HCT116 (cell line): ENCODE measurements at regions not wholly inside any gene's neighbourhood (a gene's known extent, or its start where the extent isn't known, plus 50 kb on each side); places are given as distances from the start of the nearest gene placed in this dataset.

Source experiments
- CTCF ChIP-seq, 3 experiments: fragments of 200-600 bp in 1 of 3; sonication (generic) in 1 of 3; IDR thresholded peaks in 2 of 3; conservative IDR thresholded peaks in 1 of 3; 2 replicates each; pipeline ENCODE4 v1.5.1; 2012 to 2017; ENCODE audit warnings: low read depth in 2 of 3, low read length in 2 of 3, antibody characterized with exemption in 1 of 3, borderline replicate concordance in 1 of 3, control low read depth in 1 of 3, mild to moderate bottlenecking in 1 of 3, mixed read lengths in 1 of 3, mixed run types in 1 of 3, moderate library complexity in 1 of 3; ENCODE audit not compliant: insufficient read depth in 1 of 3
- EGR1 ChIP-seq: IDR thresholded peaks from 2 replicates; pipeline ENCODE4 v1.6.1; 2012; ENCODE audit warnings: low read depth
- ELF1 ChIP-seq: IDR thresholded peaks from 2 replicates; pipeline ENCODE4 v1.6.1; 2012; ENCODE audit warnings: low read depth, borderline replicate concordance
- EZH2 ChIP-seq: fragments of 200-600 bp; sonication (generic); IDR thresholded peaks from 2 replicates; pipeline ENCODE4 v1.6.1; 2017; ENCODE audit warnings: antibody characterized with exemption, mixed run types
- EZH2phosphoT487 ChIP-seq: fragments of 200-600 bp; IDR thresholded peaks from 2 replicates; pipeline ENCODE4 v1.6.1; 2018; ENCODE audit warnings: antibody characterized with exemption, borderline replicate concordance
- POLR2A ChIP-seq: IDR thresholded peaks from 2 replicates; pipeline ENCODE4 v1.7.0; 2011; ENCODE audit warnings: borderline replicate concordance; ENCODE audit not compliant: insufficient read depth, insufficient read length; ENCODE audit errors: extremely low read depth
- POLR2AphosphoS5 ChIP-seq: IDR thresholded peaks from 2 replicates; pipeline ENCODE4 v1.6.1; 2011; ENCODE audit warnings: mild to moderate bottlenecking, low read depth, low read length, moderate library complexity
- SIN3A ChIP-seq: IDR thresholded peaks from 2 replicates; pipeline ENCODE4 v1.6.1; 2012; ENCODE audit warnings: low read depth
- SP1 ChIP-seq: IDR thresholded peaks from 2 replicates; pipeline ENCODE4 v1.6.1; 2012; ENCODE audit warnings: low read depth
- YY1 ChIP-seq: IDR thresholded peaks from 2 replicates; pipeline ENCODE4 v1.6.1; 2011; ENCODE audit warnings: low read length, low read depth, moderate library complexity, mild to moderate bottlenecking; ENCODE audit not compliant: insufficient replicate concordance; ENCODE audit errors: extremely low read depth
- ZNF274 ChIP-seq: fragments of 200-500 bp; sonication (Bioruptor generic); IDR thresholded peaks from 2 replicates; pipeline ENCODE4 v1.6.1; 2014; ENCODE audit warnings: mild to moderate bottlenecking, low read depth, low read length, inconsistent platforms
- TF ChIP-seq, protein P1 (sequence below): IDR thresholded peaks from 2 replicates; pipeline ENCODE4 v1.6.1; 2011; ENCODE audit warnings: mild to moderate bottlenecking, low read length, moderate library complexity; ENCODE audit not compliant: insufficient replicate concordance; ENCODE audit errors: extremely low read depth
- TF ChIP-seq, protein P2 (sequence below): IDR thresholded peaks from 2 replicates; pipeline ENCODE4 v1.6.1; 2012
- TF ChIP-seq, protein P3 (sequence below): IDR thresholded peaks from 2 replicates; pipeline ENCODE4 v1.6.1; 2012

- TF ChIP-seq CTCF (IDR thresholded peaks at IDR 0.05 in 2 of 3, conservative IDR thresholded peaks at IDR 0.05 in 1 of 3; ENCODE audit: borderline replicate concordance in 1 of 3, insufficient read depth in 1 of 3, low read depth in 2 of 3, low read length in 2 of 3) (no peak), POLR2AphosphoS5 (no peak), POLR2A (no peak), ZNF274 (no peak), YY1 (no peak), SP1 (no peak), SIN3A (no peak), ELF1 (no peak), EZH2 (no peak), EZH2phosphoT487 (no peak), EGR1 (no peak)
- TF ChIP-seq, protein P1, sequence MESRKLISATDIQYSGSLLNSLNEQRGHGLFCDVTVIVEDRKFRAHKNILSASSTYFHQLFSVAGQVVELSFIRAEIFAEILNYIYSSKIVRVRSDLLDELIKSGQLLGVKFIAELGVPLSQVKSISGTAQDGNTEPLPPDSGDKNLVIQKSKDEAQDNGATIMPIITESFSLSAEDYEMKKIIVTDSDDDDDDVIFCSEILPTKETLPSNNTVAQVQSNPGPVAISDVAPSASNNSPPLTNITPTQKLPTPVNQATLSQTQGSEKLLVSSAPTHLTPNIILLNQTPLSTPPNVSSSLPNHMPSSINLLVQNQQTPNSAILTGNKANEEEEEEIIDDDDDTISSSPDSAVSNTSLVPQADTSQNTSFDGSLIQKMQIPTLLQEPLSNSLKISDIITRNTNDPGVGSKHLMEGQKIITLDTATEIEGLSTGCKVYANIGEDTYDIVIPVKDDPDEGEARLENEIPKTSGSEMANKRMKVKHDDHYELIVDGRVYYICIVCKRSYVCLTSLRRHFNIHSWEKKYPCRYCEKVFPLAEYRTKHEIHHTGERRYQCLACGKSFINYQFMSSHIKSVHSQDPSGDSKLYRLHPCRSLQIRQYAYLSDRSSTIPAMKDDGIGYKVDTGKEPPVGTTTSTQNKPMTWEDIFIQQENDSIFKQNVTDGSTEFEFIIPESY: no peak
- TF ChIP-seq, protein P2, sequence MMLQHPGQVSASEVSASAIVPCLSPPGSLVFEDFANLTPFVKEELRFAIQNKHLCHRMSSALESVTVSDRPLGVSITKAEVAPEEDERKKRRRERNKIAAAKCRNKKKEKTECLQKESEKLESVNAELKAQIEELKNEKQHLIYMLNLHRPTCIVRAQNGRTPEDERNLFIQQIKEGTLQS: no peak
- TF ChIP-seq, protein P3, sequence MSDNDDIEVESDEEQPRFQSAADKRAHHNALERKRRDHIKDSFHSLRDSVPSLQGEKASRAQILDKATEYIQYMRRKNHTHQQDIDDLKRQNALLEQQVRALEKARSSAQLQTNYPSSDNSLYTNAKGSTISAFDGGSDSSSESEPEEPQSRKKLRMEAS: no peak
Measured at GRCh38 chr9:124139001-124139400, 118.7 kb upstream of the NEK6 start.
